HCT116 (cell line): ENCODE measurements at regions not wholly inside any gene's neighbourhood (a gene's known extent, or its start where the extent isn't known, plus 50 kb on each side); places are given as distances from the start of the nearest gene placed in this dataset.
A peak's percentile ranks its signal among the peaks of the same experiment; 100 is the strongest.

Experiments used
- ATAC-seq: fragments of 200-7000 bp; cut with Tn5 transposase; 2 replicates; pipeline ENCODE4 v1.9.1; 2020; ENCODE audit warnings: mild to moderate bottlenecking, moderate library complexity
- BruUV-seq: library from RNA; stranded (reverse); fragments of 400-500 nt; replicated peaks from 2 replicates; lab custom pipeline; 2021; lab: Mats Ljungman, UMichigan
- CTCF ChIA-PET: fragments of 300-600 bp; sonication (Branson Sonifier 250); formaldehyde crosslinking; loops from one replicate; lab custom pipeline; 2021; ENCODE audit warnings: antibody characterized with exemption; lab: Charles Lee
- POLR2A ChIA-PET: fragments of 300-600, 350-600 bp; sonication (Branson Sonifier 250); formaldehyde crosslinking; loops from one replicate; lab custom pipeline; 2021; ENCODE audit warnings: antibody characterized with exemption; lab: Charles Lee
- RAD21 ChIA-PET, 2 experiments: fragments of 300-600 bp; sonication (Branson Sonifier 250); formaldehyde crosslinking; loops; one replicate each; lab custom pipeline; 2023; ENCODE audit warnings: low total read pairs in 2 of 2; ENCODE audit not compliant: uncharacterized antibody in 2 of 2, unreplicated experiment in 2 of 2, low non-redundant PET in 1 of 2; lab: Charles Lee
- DNase-seq: peaks from one replicate; pipeline ENCODE4 v3.0.0-alpha.2; 2010; ENCODE audit warnings: low read depth, low spot score
- H2AFZ ChIP-seq: fragments of 200-600 bp; shearing (Covaris generic), sonication (generic); 2 replicates; pipeline ENCODE4 v1.6.1; 2017; ENCODE audit warnings: low read depth, mixed run types, mixed read lengths, antibody characterized with exemption, low read length; ENCODE audit not compliant: poor library complexity, severe bottlenecking
- H3K27ac ChIP-seq: 2 replicates; pipeline ENCODE4 v1.5.1; 2012; ENCODE audit warnings: low read depth, low read length
- H3K27me3 ChIP-seq: fragments of 200-600 bp; sonication (generic); 2 replicates; pipeline ENCODE4 v1.6.1; 2016; ENCODE audit warnings: mixed run types, low read length, mixed read lengths; ENCODE audit not compliant: insufficient read depth
- H3K36me3 ChIP-seq, 2 experiments: fragments of 200-500 bp in 1 of 2; fragments of 200-600 bp in 1 of 2; sonication (Bioruptor generic) in 1 of 2; sonication (generic) in 1 of 2; 2 replicates each; pipeline versions ENCODE4 v1.5.1 to v1.6.1; 2014 to 2016; ENCODE audit warnings: low read length in 2 of 2, inconsistent platforms in 1 of 2, mixed read lengths in 1 of 2, mixed run types in 1 of 2; ENCODE audit not compliant: insufficient read depth in 2 of 2, control insufficient read depth in 1 of 2
- H3K4me1 ChIP-seq, 2 experiments: fragments of 200-600 bp in 1 of 2; sonication (generic) in 1 of 2; 2 replicates each; pipeline versions ENCODE4 v1.5.1 to v1.6.1; 2012 to 2017; ENCODE audit warnings: low read length in 2 of 2, inconsistent platforms in 1 of 2, mild to moderate bottlenecking in 1 of 2, mixed read lengths in 1 of 2, mixed run types in 1 of 2, moderate library complexity in 1 of 2; ENCODE audit not compliant: insufficient read depth in 2 of 2, control insufficient read depth in 1 of 2
- H3K4me2 ChIP-seq: fragments of 200-600 bp; sonication (generic); 2 replicates; pipeline ENCODE4 v1.6.1; 2017; ENCODE audit warnings: mixed run types, low read length, mixed read lengths
- H3K4me3 ChIP-seq, 2 experiments: fragments of 200-600 bp in 1 of 2; sonication (generic) in 1 of 2; replicated peaks in 1 of 2; 2 replicates each; pipeline ENCODE4 v1.5.1; 2011 to 2016; ENCODE audit warnings: low read length in 2 of 2, control low read depth in 1 of 2, low read depth in 1 of 2, mild to moderate bottlenecking in 1 of 2, mixed read lengths in 1 of 2, mixed run types in 1 of 2
- H3K79me2 ChIP-seq: fragments of 200-600 bp; sonication (generic); 2 replicates; pipeline ENCODE4 v1.6.1; 2017; ENCODE audit warnings: mild to moderate bottlenecking, mixed run types, low read length, moderate library complexity, mixed read lengths; ENCODE audit not compliant: insufficient read depth
- H3K9ac ChIP-seq: fragments of 200-600 bp; sonication (generic); 2 replicates; pipeline ENCODE4 v1.6.1; 2016; ENCODE audit warnings: low read length, mixed read lengths
- H3K9me2 ChIP-seq: fragments of 200-600 bp; sonication (generic), shearing (Covaris generic); 2 replicates; pipeline ENCODE4 v1.6.1; 2017; ENCODE audit warnings: mixed run types, mild to moderate bottlenecking, moderate library complexity; ENCODE audit not compliant: insufficient read depth
- H3K9me3 ChIP-seq, 2 experiments: fragments of 200-500 bp in 1 of 2; fragments of 200-600 bp in 1 of 2; sonication (Bioruptor generic) in 1 of 2; sonication (generic) in 1 of 2; 2 replicates each; pipeline ENCODE4 v1.6.1; 2014 to 2017; ENCODE audit warnings: low read length in 2 of 2, mixed read lengths in 2 of 2, inconsistent platforms in 1 of 2, low read depth in 1 of 2, mild to moderate bottlenecking in 1 of 2, mixed run types in 1 of 2, moderate library complexity in 1 of 2; ENCODE audit not compliant: control insufficient read depth in 1 of 2, insufficient read depth in 1 of 2
- H4K20me1 ChIP-seq: fragments of 200-600 bp; sonication (generic), shearing (Covaris generic); 2 replicates; pipeline ENCODE4 v1.6.1; 2017; ENCODE audit warnings: mixed run types, mild to moderate bottlenecking, moderate library complexity; ENCODE audit not compliant: insufficient read depth
- CEBPB ChIP-seq: IDR thresholded peaks from 2 replicates; pipeline ENCODE4 v1.6.1; 2012; ENCODE audit warnings: low read depth
- CTCF ChIP-seq, 3 experiments: fragments of 200-600 bp in 1 of 3; sonication (generic) in 1 of 3; IDR thresholded peaks in 2 of 3; conservative IDR thresholded peaks in 1 of 3; 2 replicates each; pipeline ENCODE4 v1.5.1; 2012 to 2017; ENCODE audit warnings: low read depth in 2 of 3, low read length in 2 of 3, antibody characterized with exemption in 1 of 3, borderline replicate concordance in 1 of 3, control low read depth in 1 of 3, mild to moderate bottlenecking in 1 of 3, mixed read lengths in 1 of 3, mixed run types in 1 of 3, moderate library complexity in 1 of 3; ENCODE audit not compliant: insufficient read depth in 1 of 3
- EGR1 ChIP-seq: IDR thresholded peaks from 2 replicates; pipeline ENCODE4 v1.6.1; 2012; ENCODE audit warnings: low read depth
- ELF1 ChIP-seq: IDR thresholded peaks from 2 replicates; pipeline ENCODE4 v1.6.1; 2012; ENCODE audit warnings: low read depth, borderline replicate concordance
- EZH2 ChIP-seq: fragments of 200-600 bp; sonication (generic); IDR thresholded peaks from 2 replicates; pipeline ENCODE4 v1.6.1; 2017; ENCODE audit warnings: antibody characterized with exemption, mixed run types
- EZH2phosphoT487 ChIP-seq: fragments of 200-600 bp; IDR thresholded peaks from 2 replicates; pipeline ENCODE4 v1.6.1; 2018; ENCODE audit warnings: antibody characterized with exemption, borderline replicate concordance
- FOSL1 ChIP-seq: IDR thresholded peaks from 2 replicates; pipeline ENCODE4 v1.6.1; 2012; ENCODE audit warnings: low read depth
- JUND ChIP-seq: IDR thresholded peaks from 2 replicates; pipeline ENCODE4 v1.6.1; 2012
- RAD21 ChIP-seq: IDR thresholded peaks from 2 replicates; pipeline ENCODE4 v1.6.1; 2012; ENCODE audit warnings: low read depth, mild to moderate bottlenecking
- SIN3A ChIP-seq: IDR thresholded peaks from 2 replicates; pipeline ENCODE4 v1.6.1; 2012; ENCODE audit warnings: low read depth
- SP1 ChIP-seq: IDR thresholded peaks from 2 replicates; pipeline ENCODE4 v1.6.1; 2012; ENCODE audit warnings: low read depth
- SRF ChIP-seq: IDR thresholded peaks from 2 replicates; pipeline ENCODE4 v1.6.1; 2012; ENCODE audit warnings: low read depth
- TCF7L2 ChIP-seq: IDR thresholded peaks from 2 replicates; pipeline ENCODE4 v1.7.0; 2011; ENCODE audit warnings: borderline replicate concordance, inconsistent platforms; ENCODE audit not compliant: insufficient read depth, insufficient read length; ENCODE audit errors: extremely low read depth
- YY1 ChIP-seq: IDR thresholded peaks from 2 replicates; pipeline ENCODE4 v1.6.1; 2011; ENCODE audit warnings: low read length, low read depth, moderate library complexity, mild to moderate bottlenecking; ENCODE audit not compliant: insufficient replicate concordance; ENCODE audit errors: extremely low read depth
- ZBTB33 ChIP-seq: IDR thresholded peaks from 2 replicates; pipeline ENCODE4 v1.6.1; 2011; ENCODE audit warnings: mild to moderate bottlenecking, low read length, moderate library complexity; ENCODE audit not compliant: insufficient replicate concordance; ENCODE audit errors: extremely low read depth
- ZFX ChIP-seq: fragments of 450-650 bp; IDR thresholded peaks from 2 replicates; pipeline ENCODE4 v1.6.1; 2017
- ZNF274 ChIP-seq: fragments of 200-500 bp; sonication (Bioruptor generic); IDR thresholded peaks from 2 replicates; pipeline ENCODE4 v1.6.1; 2014; ENCODE audit warnings: mild to moderate bottlenecking, low read depth, low read length, inconsistent platforms
- intact Hi-C: fragments of 100-400 bp; cut with micrococcal nuclease; formaldehyde crosslinking; loops from 2 replicates; pipeline ENCODE4 v1.10.0; 2022
- TF ChIP-seq, protein P1 (sequence below): IDR thresholded peaks from 2 replicates; pipeline ENCODE4 v1.6.1; 2012

DNA sequence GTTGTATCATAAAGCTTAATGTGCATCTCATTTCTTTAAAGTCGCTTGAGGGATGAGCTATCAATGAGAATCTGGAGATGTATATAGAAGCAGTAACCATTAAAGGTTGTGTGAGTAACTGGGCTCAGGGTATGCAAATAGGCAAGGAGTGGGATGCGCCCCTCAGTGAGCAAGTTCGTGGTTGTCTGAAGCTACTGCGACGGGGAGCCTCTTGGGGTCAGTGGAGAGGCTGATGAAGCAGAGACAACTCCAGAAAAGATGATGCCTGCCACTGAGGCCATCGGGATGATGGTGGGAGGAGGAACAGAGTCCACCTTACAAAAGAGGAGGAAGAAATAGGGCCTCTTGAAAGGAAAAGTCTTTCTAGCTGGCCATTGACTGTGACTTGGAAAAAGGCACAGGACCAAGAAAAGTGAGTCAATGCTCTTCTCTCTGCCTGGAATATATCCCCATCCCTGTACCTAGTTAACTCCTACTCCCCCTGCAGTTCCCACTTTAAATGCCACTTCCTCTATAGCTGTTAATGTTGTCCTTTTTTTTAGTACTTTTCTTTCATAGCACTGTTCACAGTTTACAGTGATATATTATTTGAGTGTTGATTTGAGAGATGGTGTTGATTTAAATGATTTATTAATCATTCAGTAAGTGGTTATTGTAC is 51.4 kb upstream of the LSM6 start:
- H3K9ac ChIP-seq, result no peak overlapping the region
- TF ChIP-seq, protein P1, sequence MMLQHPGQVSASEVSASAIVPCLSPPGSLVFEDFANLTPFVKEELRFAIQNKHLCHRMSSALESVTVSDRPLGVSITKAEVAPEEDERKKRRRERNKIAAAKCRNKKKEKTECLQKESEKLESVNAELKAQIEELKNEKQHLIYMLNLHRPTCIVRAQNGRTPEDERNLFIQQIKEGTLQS, result no peak
- TF ChIP-seq EZH2phosphoT487 (no peak), SP1 (no peak), RAD21 (0 out of 2 replicates have a peak, but pooled peaks have one; percentile 3), ZNF274 (no peak), CEBPB (no peak), SIN3A (no peak), ELF1 (no peak), CTCF (IDR thresholded peaks at IDR 0.05 in 2 of 3, conservative IDR thresholded peaks at IDR 0.05 in 1 of 3; ENCODE audit: borderline replicate concordance in 1 of 3, insufficient read depth in 1 of 3, low read depth in 2 of 3, low read length in 2 of 3) (0 out of 6 replicates have a peak, but pooled peaks of 2 of the 3 experiments have one; percentile 4), SRF (no peak), ZFX (no peak), EZH2 (no peak), ZBTB33 (no peak), TCF7L2 (no peak), EGR1 (no peak), FOSL1 (no peak), JUND (no peak), YY1 (no peak)
- ChIA-PET RAD21 (no interaction called here), POLR2A (interaction anchor here (1.2 kb wide), 1 partner anchor 10 kb away, joined by 3 read pairs; no protein-coding TSS in a partner anchor), CTCF (no interaction called here)
- H3K27me3 ChIP-seq, result no peaks in the 10 kb centered on the region
- H3K36me3 ChIP-seq, result no peaks in the 10 kb centered on the region
- no peaks in the 10 kb centered on the region for H3K4me1 ChIP-seq
- no TSS peak for BruUV-seq
- DNase-seq (no peak), ATAC-seq (peak; percentile 75)
- H3K27ac ChIP-seq, result no peak overlapping the region
- intact Hi-C loops, result no loop called here
- no peaks in the 10 kb centered on the region for H4K20me1 ChIP-seq
- no peak overlapping the region for H3K4me3 ChIP-seq
- H3K79me2 ChIP-seq, result no peaks in the 10 kb centered on the region
- no peak overlapping the region for H3K4me2 ChIP-seq
- H3K9me2 ChIP-seq, result no peaks in the 10 kb centered on the region
- no peak overlapping the region for H2AFZ ChIP-seq
- no peaks in the 10 kb centered on the region for H3K9me3 ChIP-seq
